Adrenal gland (tissue), 5 donors: ENCODE measurements at regions not wholly inside any gene's neighbourhood (a gene's known extent, or its start where the extent isn't known, plus 50 kb on each side); places are given as distances from the start of the nearest gene placed in this dataset.

Experiments
- CTCF ChIP-seq, 6 experiments: fragments of 450-650 bp in 4 of 6; fragments of 200-600 bp in 2 of 6; sonication (generic) in 1 of 6; IDR thresholded peaks; 1 replicate in 5 of 6; 2 replicates in 1 of 6; pipeline versions ENCODE4 v1.5.1 to v1.8.0; 2016 to 2021; ENCODE audit warnings: antibody characterized with exemption in 6 of 6, mild to moderate bottlenecking in 2 of 6, moderate library complexity in 1 of 6
- POLR2A ChIP-seq, 2 donors: fragments of 450-650 bp; IDR thresholded peaks; one replicate each; pipeline ENCODE4 v1.6.1; 2017; ENCODE audit warnings: antibody characterized with exemption in 2 of 2, mild to moderate bottlenecking in 2 of 2, moderate library complexity in 1 of 2
- donor health status: DM: no; HTN: no; CAD: no.

GRCh38 chr21:31420354-31420753, 76.3 kb upstream of the TIAM1 start:
- TF ChIP-seq CTCF (IDR thresholded peaks at IDR 0.05) (no peak), POLR2A (IDR thresholded peaks at IDR 0.05) (no peak)
